ENCODE measurements at regions not wholly inside any gene's neighbourhood (a gene's known extent, or its start where the extent isn't known, plus 50 kb on each side); places are given as distances from the start of the nearest gene placed in this dataset.

DNA sequence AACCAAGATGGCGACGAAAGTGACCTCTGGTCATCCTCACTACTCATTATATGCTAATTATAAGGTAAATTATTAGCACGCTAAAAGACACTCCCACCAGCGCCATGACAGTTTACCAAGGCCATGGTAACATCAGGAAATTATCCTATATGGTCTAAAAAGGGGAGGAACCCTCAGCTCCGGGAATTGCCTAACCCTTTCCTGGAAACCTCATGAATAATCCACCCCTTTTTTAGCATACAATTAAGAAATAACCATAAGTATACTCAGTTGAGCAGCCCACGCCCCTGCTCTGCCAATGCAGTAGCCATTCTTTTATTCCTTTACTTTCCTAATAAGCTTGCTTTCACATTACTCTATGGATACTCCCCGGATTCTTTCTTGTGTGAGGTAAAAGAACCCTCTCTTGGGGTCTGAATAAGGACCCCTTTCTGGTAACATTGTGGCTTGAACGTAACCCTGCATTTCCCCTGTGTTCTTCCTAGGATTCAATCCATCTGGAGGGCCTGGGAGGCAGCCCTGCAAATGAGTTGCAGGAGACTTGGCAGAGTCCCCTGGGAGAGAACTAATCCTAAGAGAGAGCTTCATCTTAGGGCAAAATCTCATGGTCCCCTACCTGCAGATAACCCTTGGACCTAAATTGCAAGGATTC, 225.6 kb upstream of the JARID2 start:
- TF ChIP-seq, protein P1, sequence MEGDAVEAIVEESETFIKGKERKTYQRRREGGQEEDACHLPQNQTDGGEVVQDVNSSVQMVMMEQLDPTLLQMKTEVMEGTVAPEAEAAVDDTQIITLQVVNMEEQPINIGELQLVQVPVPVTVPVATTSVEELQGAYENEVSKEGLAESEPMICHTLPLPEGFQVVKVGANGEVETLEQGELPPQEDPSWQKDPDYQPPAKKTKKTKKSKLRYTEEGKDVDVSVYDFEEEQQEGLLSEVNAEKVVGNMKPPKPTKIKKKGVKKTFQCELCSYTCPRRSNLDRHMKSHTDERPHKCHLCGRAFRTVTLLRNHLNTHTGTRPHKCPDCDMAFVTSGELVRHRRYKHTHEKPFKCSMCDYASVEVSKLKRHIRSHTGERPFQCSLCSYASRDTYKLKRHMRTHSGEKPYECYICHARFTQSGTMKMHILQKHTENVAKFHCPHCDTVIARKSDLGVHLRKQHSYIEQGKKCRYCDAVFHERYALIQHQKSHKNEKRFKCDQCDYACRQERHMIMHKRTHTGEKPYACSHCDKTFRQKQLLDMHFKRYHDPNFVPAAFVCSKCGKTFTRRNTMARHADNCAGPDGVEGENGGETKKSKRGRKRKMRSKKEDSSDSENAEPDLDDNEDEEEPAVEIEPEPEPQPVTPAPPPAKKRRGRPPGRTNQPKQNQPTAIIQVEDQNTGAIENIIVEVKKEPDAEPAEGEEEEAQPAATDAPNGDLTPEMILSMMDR (conservative IDR thresholded peaks at IDR 0.05; ENCODE audit: low read depth in 2 of 2) = no peak
- TF ChIP-seq EZH2phosphoT487 (IDR thresholded peaks at IDR 0.05; ENCODE audit: unreplicated experiment) (no peak), POLR2AphosphoS5 (IDR thresholded peaks at IDR 0.05; ENCODE audit: low read depth) (no peak), EZH2 (IDR thresholded peaks at IDR 0.05; ENCODE audit: low read depth, unreplicated experiment) (no peak), ZNF114 (CRISPR knock-in tag; IDR thresholded peaks at IDR 0.05) (no peak), JUNB (IDR thresholded peaks at IDR 0.05; ENCODE audit: unreplicated experiment) (no peak), CREB1 (CRISPR knock-in tag; IDR thresholded peaks at IDR 0.05; ENCODE audit: low read depth) (no peak), ZNF331 (CRISPR knock-in tag; IDR thresholded peaks at IDR 0.05; ENCODE audit: low read depth) (no peak), STAT1 (IDR thresholded peaks at IDR 0.05; ENCODE audit: unreplicated experiment) (no peak), NANOG (IDR thresholded peaks at IDR 0.05; ENCODE audit: borderline replicate concordance) (no peak)
- TF ChIP-seq, protein P2, sequence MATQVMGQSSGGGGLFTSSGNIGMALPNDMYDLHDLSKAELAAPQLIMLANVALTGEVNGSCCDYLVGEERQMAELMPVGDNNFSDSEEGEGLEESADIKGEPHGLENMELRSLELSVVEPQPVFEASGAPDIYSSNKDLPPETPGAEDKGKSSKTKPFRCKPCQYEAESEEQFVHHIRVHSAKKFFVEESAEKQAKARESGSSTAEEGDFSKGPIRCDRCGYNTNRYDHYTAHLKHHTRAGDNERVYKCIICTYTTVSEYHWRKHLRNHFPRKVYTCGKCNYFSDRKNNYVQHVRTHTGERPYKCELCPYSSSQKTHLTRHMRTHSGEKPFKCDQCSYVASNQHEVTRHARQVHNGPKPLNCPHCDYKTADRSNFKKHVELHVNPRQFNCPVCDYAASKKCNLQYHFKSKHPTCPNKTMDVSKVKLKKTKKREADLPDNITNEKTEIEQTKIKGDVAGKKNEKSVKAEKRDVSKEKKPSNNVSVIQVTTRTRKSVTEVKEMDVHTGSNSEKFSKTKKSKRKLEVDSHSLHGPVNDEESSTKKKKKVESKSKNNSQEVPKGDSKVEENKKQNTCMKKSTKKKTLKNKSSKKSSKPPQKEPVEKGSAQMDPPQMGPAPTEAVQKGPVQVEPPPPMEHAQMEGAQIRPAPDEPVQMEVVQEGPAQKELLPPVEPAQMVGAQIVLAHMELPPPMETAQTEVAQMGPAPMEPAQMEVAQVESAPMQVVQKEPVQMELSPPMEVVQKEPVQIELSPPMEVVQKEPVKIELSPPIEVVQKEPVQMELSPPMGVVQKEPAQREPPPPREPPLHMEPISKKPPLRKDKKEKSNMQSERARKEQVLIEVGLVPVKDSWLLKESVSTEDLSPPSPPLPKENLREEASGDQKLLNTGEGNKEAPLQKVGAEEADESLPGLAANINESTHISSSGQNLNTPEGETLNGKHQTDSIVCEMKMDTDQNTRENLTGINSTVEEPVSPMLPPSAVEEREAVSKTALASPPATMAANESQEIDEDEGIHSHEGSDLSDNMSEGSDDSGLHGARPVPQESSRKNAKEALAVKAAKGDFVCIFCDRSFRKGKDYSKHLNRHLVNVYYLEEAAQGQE (IDR thresholded peaks at IDR 0.05; ENCODE audit: unreplicated experiment) = no peak
- TF ChIP-seq, protein P3, sequence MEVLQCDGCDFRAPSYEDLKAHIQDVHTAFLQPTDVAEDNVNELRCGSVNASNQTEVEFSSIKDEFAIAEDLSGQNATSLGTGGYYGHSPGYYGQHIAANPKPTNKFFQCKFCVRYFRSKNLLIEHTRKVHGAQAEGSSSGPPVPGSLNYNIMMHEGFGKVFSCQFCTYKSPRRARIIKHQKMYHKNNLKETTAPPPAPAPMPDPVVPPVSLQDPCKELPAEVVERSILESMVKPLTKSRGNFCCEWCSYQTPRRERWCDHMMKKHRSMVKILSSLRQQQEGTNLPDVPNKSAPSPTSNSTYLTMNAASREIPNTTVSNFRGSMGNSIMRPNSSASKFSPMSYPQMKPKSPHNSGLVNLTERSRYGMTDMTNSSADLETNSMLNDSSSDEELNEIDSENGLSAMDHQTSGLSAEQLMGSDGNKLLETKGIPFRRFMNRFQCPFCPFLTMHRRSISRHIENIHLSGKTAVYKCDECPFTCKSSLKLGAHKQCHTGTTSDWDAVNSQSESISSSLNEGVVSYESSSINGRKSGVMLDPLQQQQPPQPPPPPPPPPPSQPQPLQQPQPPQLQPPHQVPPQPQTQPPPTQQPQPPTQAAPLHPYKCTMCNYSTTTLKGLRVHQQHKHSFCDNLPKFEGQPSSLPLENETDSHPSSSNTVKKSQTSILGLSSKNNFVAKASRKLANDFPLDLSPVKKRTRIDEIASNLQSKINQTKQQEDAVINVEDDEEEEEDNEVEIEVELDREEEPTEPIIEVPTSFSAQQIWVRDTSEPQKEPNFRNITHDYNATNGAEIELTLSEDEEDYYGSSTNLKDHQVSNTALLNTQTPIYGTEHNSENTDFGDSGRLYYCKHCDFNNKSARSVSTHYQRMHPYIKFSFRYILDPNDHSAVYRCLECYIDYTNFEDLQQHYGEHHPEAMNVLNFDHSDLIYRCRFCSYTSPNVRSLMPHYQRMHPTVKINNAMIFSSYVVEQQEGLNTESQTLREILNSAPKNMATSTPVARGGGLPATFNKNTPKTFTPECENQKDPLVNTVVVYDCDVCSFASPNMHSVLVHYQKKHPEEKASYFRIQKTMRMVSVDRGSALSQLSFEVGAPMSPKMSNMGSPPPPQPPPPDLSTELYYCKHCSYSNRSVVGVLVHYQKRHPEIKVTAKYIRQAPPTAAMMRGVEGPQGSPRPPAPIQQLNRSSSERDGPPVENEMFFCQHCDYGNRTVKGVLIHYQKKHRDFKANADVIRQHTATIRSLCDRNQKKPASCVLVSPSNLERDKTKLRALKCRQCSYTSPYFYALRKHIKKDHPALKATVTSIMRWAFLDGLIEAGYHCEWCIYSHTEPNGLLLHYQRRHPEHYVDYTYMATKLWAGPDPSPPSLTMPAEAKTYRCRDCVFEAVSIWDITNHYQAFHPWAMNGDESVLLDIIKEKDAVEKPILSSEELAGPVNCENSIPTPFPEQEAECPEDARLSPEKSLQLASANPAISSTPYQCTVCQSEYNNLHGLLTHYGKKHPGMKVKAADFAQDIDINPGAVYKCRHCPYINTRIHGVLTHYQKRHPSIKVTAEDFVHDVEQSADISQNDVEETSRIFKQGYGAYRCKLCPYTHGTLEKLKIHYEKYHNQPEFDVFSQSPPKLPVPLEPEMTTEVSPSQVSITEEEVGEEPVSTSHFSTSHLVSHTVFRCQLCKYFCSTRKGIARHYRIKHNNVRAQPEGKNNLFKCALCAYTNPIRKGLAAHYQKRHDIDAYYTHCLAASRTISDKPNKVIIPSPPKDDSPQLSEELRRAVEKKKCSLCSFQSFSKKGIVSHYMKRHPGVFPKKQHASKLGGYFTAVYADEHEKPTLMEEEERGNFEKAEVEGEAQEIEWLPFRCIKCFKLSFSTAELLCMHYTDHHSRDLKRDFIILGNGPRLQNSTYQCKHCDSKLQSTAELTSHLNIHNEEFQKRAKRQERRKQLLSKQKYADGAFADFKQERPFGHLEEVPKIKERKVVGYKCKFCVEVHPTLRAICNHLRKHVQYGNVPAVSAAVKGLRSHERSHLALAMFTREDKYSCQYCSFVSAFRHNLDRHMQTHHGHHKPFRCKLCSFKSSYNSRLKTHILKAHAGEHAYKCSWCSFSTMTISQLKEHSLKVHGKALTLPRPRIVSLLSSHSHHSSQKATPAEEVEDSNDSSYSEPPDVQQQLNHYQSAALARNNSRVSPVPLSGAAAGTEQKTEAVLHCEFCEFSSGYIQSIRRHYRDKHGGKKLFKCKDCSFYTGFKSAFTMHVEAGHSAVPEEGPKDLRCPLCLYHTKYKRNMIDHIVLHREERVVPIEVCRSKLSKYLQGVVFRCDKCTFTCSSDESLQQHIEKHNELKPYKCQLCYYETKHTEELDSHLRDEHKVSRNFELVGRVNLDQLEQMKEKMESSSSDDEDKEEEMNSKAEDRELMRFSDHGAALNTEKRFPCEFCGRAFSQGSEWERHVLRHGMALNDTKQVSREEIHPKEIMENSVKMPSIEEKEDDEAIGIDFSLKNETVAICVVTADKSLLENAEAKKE (CRISPR knock-in tag; IDR thresholded peaks at IDR 0.05) = no peak
- TF ChIP-seq, protein P4, sequence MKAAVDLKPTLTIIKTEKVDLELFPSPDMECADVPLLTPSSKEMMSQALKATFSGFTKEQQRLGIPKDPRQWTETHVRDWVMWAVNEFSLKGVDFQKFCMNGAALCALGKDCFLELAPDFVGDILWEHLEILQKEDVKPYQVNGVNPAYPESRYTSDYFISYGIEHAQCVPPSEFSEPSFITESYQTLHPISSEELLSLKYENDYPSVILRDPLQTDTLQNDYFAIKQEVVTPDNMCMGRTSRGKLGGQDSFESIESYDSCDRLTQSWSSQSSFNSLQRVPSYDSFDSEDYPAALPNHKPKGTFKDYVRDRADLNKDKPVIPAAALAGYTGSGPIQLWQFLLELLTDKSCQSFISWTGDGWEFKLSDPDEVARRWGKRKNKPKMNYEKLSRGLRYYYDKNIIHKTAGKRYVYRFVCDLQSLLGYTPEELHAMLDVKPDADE (IDR thresholded peaks at IDR 0.05) = no peak
